SK-N-SH treated with all-trans-retinoic acid at 6 μM for 48 hours (cell line): ENCODE measurements at regions not wholly inside any gene's neighbourhood (a gene's known extent, or its start where the extent isn't known, plus 50 kb on each side); places are given as distances from the start of the nearest gene placed in this dataset.

Experiments
- ARNTL ChIP-seq: fragments of 450-650 bp; formaldehyde crosslinking; IDR thresholded peaks from 2 replicates; pipeline ENCODE4 v1.5.0; 2020; ENCODE audit warnings: low read depth, mild to moderate bottlenecking, moderate library complexity, borderline replicate concordance
- CSDC2 ChIP-seq: fragments of 250-450 bp; sonication (Bioruptor Pico); IDR thresholded peaks from 2 replicates; pipeline ENCODE4 v1.5.0; 2020; ENCODE audit warnings: mild to moderate bottlenecking, moderate library complexity
- SNAI2 ChIP-seq: fragments of 250-450 bp; sonication (Bioruptor Pico); IDR thresholded peaks from 2 replicates; pipeline ENCODE4 v1.5.0; 2020; ENCODE audit warnings: mild to moderate bottlenecking, moderate library complexity
- TOX ChIP-seq: fragments of 250-450 bp; sonication (Bioruptor Pico); IDR thresholded peaks from 2 replicates; pipeline ENCODE4 v1.8.0; 2021; ENCODE audit warnings: mild to moderate bottlenecking, moderate library complexity, borderline replicate concordance
- ZFP30 ChIP-seq: fragments of 450-650 bp; formaldehyde crosslinking; IDR thresholded peaks from 2 replicates; pipeline ENCODE4 v1.5.0; 2022; ENCODE audit warnings: mild to moderate bottlenecking, moderate library complexity
- ZNF565 ChIP-seq: fragments of 450-650 bp; formaldehyde crosslinking; conservative IDR thresholded peaks from 2 replicates; pipeline ENCODE4 v1.5.0; 2020; ENCODE audit warnings: low read depth, mild to moderate bottlenecking, moderate library complexity
- TF ChIP-seq, protein P1 (sequence below): fragments of 250-450 bp; sonication (Bioruptor Pico); IDR thresholded peaks from 2 replicates; pipeline ENCODE4 v1.8.0; 2020; ENCODE audit warnings: mild to moderate bottlenecking, moderate library complexity, borderline replicate concordance

DNA sequence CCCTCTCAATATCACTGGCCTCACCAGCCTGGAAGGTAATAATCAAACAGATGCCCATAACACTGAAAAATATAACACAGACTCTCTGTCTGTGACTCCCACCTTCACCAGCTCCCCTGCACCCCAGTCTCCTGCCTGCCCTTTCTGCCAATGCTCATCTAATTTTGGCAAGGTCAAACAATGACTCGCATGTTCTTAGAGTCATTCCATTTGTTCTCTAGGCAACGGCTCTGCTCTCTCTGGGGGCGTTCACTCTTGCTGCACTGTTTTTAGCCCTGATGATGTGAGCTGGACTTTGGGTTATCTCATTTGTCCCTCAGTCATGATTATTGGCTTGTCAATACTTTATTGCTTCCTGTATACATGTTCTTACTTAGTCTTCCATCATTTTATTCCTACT is 691.8 kb downstream of the FLRT2 start:
- TF ChIP-seq CSDC2 (CRISPR knock-in tag) (no peak), TOX (CRISPR knock-in tag) (no peak), SNAI2 (CRISPR knock-in tag) (no peak), ZNF565 (CRISPR knock-in tag) (no peak), ZFP30 (CRISPR knock-in tag) (no peak), ARNTL (CRISPR knock-in tag) (no peak)
- TF ChIP-seq, protein P1, sequence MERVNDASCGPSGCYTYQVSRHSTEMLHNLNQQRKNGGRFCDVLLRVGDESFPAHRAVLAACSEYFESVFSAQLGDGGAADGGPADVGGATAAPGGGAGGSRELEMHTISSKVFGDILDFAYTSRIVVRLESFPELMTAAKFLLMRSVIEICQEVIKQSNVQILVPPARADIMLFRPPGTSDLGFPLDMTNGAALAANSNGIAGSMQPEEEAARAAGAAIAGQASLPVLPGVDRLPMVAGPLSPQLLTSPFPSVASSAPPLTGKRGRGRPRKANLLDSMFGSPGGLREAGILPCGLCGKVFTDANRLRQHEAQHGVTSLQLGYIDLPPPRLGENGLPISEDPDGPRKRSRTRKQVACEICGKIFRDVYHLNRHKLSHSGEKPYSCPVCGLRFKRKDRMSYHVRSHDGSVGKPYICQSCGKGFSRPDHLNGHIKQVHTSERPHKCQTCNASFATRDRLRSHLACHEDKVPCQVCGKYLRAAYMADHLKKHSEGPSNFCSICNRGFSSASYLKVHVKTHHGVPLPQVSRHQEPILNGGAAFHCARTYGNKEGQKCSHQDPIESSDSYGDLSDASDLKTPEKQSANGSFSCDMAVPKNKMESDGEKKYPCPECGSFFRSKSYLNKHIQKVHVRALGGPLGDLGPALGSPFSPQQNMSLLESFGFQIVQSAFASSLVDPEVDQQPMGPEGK (CRISPR knock-in tag): no peak
